Muscle layer of duodenum (tissue), 2 donors: ENCODE measurements at regions not wholly inside any gene's neighbourhood (a gene's known extent, or its start where the extent isn't known, plus 50 kb on each side); places are given as distances from the start of the nearest gene placed in this dataset.

Experiments
- H3K27ac ChIP-seq: one replicate; pipeline ENCODE4 v1.7.0; 2013; ENCODE audit warnings: mild to moderate bottlenecking, low read length
- H3K27me3 ChIP-seq: one replicate; pipeline ENCODE4 v1.7.0; 2013; ENCODE audit warnings: low read depth, mild to moderate bottlenecking, control low read depth, low read length
- H3K36me3 ChIP-seq, 2 donors: one replicate each; pipeline ENCODE4 v1.7.0; 2013; ENCODE audit warnings: low read length in 2 of 2, control low read depth in 1 of 2, mild to moderate bottlenecking in 1 of 2; ENCODE audit not compliant: insufficient read depth in 2 of 2, control insufficient read depth in 1 of 2
- H3K4me1 ChIP-seq, 2 donors: one replicate each; pipeline ENCODE4 v1.7.0; 2013; ENCODE audit warnings: low read length in 2 of 2, mild to moderate bottlenecking in 2 of 2, control low read depth in 1 of 2, moderate library complexity in 1 of 2; ENCODE audit not compliant: insufficient read depth in 2 of 2, control insufficient read depth in 1 of 2
- H3K4me3 ChIP-seq, 2 donors: one replicate each; pipeline ENCODE4 v1.7.0; 2013; ENCODE audit warnings: low read length in 2 of 2, low read depth in 1 of 2, mild to moderate bottlenecking in 1 of 2
- H3K9me3 ChIP-seq, 2 donors: one replicate each; pipeline ENCODE4 v1.7.0; 2013; ENCODE audit warnings: low read length in 2 of 2, control low read depth in 1 of 2, mild to moderate bottlenecking in 1 of 2; ENCODE audit not compliant: control insufficient read depth in 1 of 2
- donor health status: healthy.

DNA sequence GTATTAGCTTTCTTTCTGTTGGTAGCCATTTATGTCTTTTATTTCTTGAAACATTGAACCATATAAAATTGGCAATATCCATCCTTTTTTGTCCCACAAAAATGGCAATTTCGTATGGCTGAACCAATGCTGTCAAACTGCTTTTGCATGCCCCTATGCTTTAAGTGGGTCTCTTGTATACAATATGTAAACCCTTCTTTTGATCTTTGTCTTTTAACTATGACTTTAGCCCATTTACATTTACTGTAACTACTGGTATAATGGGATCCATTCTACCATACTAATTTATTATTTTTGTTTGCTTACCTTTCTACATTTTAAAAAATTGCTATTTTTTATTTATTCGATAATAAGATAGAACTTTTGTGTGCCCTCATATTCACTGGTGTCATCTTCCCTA lies 93.4 kb downstream of the TENT4A start:
- Histone ChIP-seq H3K36me3 (no peaks in the 10 kb centered on the region), H3K27me3 (no peaks in the 10 kb centered on the region), H3K4me3 (no peak overlapping the region), H3K4me1 (no peaks in the 10 kb centered on the region), H3K9me3 (peaks cover 0 to 2% of the 10 kb centered on the region in 2 donors), H3K27ac (no peak overlapping the region)

- Histone ChIP-seq H3K4me3 (no peak overlapping the region), H3K27me3 (no peaks in the 10 kb centered on the region), H3K27ac (no peak overlapping the region), H3K36me3 (no peaks in the 10 kb centered on the region), H3K9me3 (no peaks in the 10 kb centered on the region), H3K4me1 (no peaks in the 10 kb centered on the region)
These were observed 95.2 kb downstream of the TENT4A start for GRCh38 chr5:6808462-6808861.

GRCh38 chr5:6810641-6811405 lies 97.6 kb downstream of the TENT4A start:
- Histone ChIP-seq H3K36me3 (no peaks in the 10 kb centered on the region), H3K27ac (no peak overlapping the region), H3K4me1 (no peaks in the 10 kb centered on the region), H3K27me3 (no peaks in the 10 kb centered on the region), H3K9me3 (no peaks in the 10 kb centered on the region), H3K4me3 (no peak overlapping the region)

DNA sequence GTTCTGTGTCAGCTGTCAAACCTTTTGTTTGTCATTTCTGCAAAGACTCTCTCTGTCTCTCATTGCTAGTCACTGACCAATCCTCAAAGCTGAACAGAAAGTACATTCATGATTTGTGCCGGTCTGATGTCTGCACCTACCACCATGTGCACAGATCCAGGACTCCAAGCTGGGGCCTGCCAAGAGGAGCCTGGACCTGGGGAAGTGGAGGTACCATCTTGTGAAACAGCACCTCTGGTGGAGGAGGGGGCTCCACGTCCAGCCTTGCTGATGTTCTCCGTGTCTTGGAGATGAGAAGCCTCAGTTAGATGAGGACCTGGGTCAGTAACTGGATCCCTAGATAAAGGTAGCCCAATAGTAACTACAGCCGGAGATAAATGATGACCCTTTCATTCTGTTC lies 98.9 kb downstream of the TENT4A start:
- H3K4me3 ChIP-seq, result no peak overlapping the region
- no peaks in the 10 kb centered on the region for H3K36me3 ChIP-seq
- no peaks in the 10 kb centered on the region for H3K27me3 ChIP-seq
- no peak overlapping the region for H3K27ac ChIP-seq
- H3K4me1 ChIP-seq, result no peaks in the 10 kb centered on the region
- H3K9me3 ChIP-seq, result no peaks in the 10 kb centered on the region

- H3K36me3 ChIP-seq, result no peaks in the 10 kb centered on the region
- no peak overlapping the region for H3K4me3 ChIP-seq
- no peaks in the 10 kb centered on the region for H3K4me1 ChIP-seq
- no peak overlapping the region for H3K27ac ChIP-seq
- no peaks in the 10 kb centered on the region for H3K27me3 ChIP-seq
- H3K9me3 ChIP-seq, result no peaks in the 10 kb centered on the region
These were observed 99.8 kb downstream of the TENT4A start for GRCh38 chr5:6812800-6813731.

- Histone ChIP-seq H3K4me3 (no peak overlapping the region), H3K4me1 (no peaks in the 10 kb centered on the region), H3K36me3 (no peaks in the 10 kb centered on the region), H3K27me3 (no peaks in the 10 kb centered on the region), H3K27ac (no peak overlapping the region), H3K9me3 (no peaks in the 10 kb centered on the region)
These were observed 101.6 kb downstream of the TENT4A start for GRCh38 chr5:6814816-6815215.

DNA sequence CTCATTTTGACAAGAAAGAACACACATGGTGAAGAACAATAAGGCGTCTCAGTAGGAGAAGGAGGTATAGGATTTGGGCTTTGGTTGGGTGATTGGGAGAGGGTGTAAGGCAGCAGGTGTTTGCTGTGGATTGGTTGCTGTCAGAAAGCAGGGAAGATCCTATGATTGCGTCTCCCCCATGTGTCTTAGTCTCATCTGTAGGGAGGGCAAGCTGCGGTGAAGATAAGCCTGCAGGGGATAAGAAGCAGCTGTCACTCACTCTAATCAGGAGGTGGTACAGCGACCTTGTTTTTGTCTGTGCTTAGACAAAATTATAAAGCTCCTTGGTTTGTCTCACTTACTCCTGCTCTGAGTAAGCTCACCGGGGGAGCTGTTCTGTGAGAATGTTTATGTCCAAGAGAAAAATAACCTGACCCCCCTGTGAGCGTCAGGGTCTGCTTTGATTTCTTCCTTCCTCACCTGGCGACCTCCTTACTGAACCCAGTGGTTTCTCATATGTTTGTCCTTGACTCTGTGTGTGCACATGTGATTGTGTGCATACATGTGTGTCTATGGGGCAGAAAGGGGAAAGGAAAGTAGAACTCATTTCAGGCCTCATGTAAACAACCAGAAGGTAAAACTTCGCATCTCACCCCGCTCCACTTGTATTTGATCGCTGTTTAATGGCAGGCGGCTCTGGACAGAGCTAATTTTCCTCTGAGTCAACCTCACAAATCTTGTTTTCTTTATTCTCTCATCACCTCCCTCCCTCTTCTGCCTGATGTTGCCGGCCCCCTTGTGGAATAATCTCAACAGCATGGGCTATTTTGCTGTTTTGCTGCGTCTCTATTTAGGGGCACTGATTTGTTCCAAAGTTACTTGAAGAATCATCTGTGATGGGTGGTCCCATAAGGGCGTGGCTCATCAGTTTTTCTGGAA lies 105.6 kb downstream of the TENT4A start:
- Histone ChIP-seq H3K4me1 (no peaks in the 10 kb centered on the region), H3K27ac (no peak overlapping the region), H3K4me3 (no peak overlapping the region), H3K36me3 (no peaks in the 10 kb centered on the region), H3K9me3 (peaks cover 6 to 10% of the 10 kb centered on the region in 2 donors), H3K27me3 (no peaks in the 10 kb centered on the region)

DNA sequence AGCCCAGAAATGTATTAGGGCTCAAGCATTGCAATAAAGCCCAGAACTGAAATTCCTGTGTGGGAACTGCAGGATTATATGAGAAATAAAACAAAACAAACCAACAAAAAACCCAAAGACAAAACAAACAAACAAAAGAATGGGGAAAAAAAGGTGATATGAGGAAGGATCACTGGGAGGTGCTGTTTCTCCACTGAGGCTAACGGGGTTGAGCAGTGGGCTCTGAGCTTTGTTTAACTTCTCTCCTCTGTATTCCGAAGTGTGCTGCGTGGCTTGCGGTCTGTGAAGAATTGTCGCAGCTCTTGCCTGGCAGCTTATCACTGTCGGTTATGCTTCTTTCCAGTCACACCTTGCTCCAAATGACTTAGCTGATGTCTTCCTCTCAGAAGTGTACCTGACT lies 106.3 kb downstream of the TENT4A start:
- peaks cover 6 to 10% of the 10 kb centered on the region in 2 donors for H3K9me3 ChIP-seq
- no peaks in the 10 kb centered on the region for H3K4me1 ChIP-seq
- H3K27me3 ChIP-seq, result no peaks in the 10 kb centered on the region
- no peak overlapping the region for H3K4me3 ChIP-seq
- no peak overlapping the region for H3K27ac ChIP-seq
- no peaks in the 10 kb centered on the region for H3K36me3 ChIP-seq

GRCh38 chr5:6820851-6821479 lies 107.7 kb downstream of the TENT4A start:
- Histone ChIP-seq H3K9me3 (peaks cover 6 to 10% of the 10 kb centered on the region in 2 donors), H3K4me3 (no peak overlapping the region), H3K36me3 (no peaks in the 10 kb centered on the region), H3K27me3 (no peaks in the 10 kb centered on the region), H3K4me1 (no peaks in the 10 kb centered on the region), H3K27ac (no peak overlapping the region)

GRCh38 chr5:6822068-6822467 lies 108.8 kb downstream of the TENT4A start:
- Histone ChIP-seq H3K36me3 (no peaks in the 10 kb centered on the region), H3K4me1 (no peaks in the 10 kb centered on the region), H3K27ac (no peak overlapping the region), H3K27me3 (no peaks in the 10 kb centered on the region), H3K4me3 (no peak overlapping the region), H3K9me3 (peaks cover 6 to 10% of the 10 kb centered on the region in 2 donors)
